Esophagus muscularis mucosa (tissue), 4 donors: ENCODE measurements at regions not wholly inside any gene's neighbourhood (a gene's known extent, or its start where the extent isn't known, plus 50 kb on each side); places are given as distances from the start of the nearest gene placed in this dataset.

Source experiments
- DNase-seq: peaks from one replicate; pipeline ENCODE4 v3.0.0-alpha.2; 2017; ENCODE audit errors: extremely low spot score
- H3K27ac ChIP-seq, 4 donors: fragments of 200-600 bp; sonication (generic); replicated peaks in 1 of 4; 1 replicate in 3 of 4; 2 replicates in 1 of 4; pipeline ENCODE4 v1.5.1; 2016 to 2019; ENCODE audit warnings: mild to moderate bottlenecking in 1 of 4
- H3K27me3 ChIP-seq, 4 donors: fragments of 200-600 bp; sonication (generic); one replicate each; pipeline versions ENCODE4 v1.5.1 to v1.6.0; 2016 to 2019
- H3K36me3 ChIP-seq, 4 donors: fragments of 200-600 bp; sonication (generic); one replicate each; pipeline ENCODE4 v1.5.1; 2016 to 2019
- H3K4me1 ChIP-seq, 4 donors: fragments of 200-600 bp; sonication (generic); one replicate each; pipeline ENCODE4 v1.5.1; 2016 to 2019
- H3K4me3 ChIP-seq, 4 donors: fragments of 200-600 bp; sonication (generic); 1 replicate in 2 of 4; 2 replicates in 2 of 4; pipeline ENCODE4 v1.5.1; 2016 to 2019; ENCODE audit warnings: mild to moderate bottlenecking in 4 of 4, moderate library complexity in 1 of 4
- H3K9me3 ChIP-seq, 4 donors: fragments of 200-600 bp; sonication (generic); 1 replicate in 3 of 4; 2 replicates in 1 of 4; pipeline ENCODE4 v1.5.1; 2016 to 2019
- CTCF ChIP-seq, 3 experiments: fragments of 200-600 bp in 2 of 3; fragments of 450-650 bp in 1 of 3; sonication (generic) in 2 of 3; IDR thresholded peaks; one replicate each; pipeline ENCODE4 v1.5.1; 2017 to 2019; ENCODE audit warnings: antibody characterized with exemption in 3 of 3, mild to moderate bottlenecking in 2 of 3, moderate library complexity in 1 of 3
- EP300 ChIP-seq: sonication (generic); formaldehyde crosslinking; IDR thresholded peaks from one replicate; pipeline ENCODE4 v1.6.1; 2017; ENCODE audit warnings: antibody characterized with exemption
- POLR2A ChIP-seq: fragments of 450-650 bp; IDR thresholded peaks from one replicate; pipeline ENCODE4 v1.6.1; 2017; ENCODE audit warnings: antibody characterized with exemption, moderate library complexity, mild to moderate bottlenecking, low read depth
- POLR2AphosphoS5 ChIP-seq, 2 donors: sonication (generic); formaldehyde crosslinking; IDR thresholded peaks; one replicate each; pipeline ENCODE4 v1.6.1; 2017; ENCODE audit warnings: antibody characterized with exemption in 2 of 2
- WGBS: methylation state at CpG from one replicate; pipeline ENCODE4 v1.1.5; 2018; 5-methylcytosine and 5-hydroxymethylcytosine counted together
- intact Hi-C: fragments of 100-400 bp; cut with DNase I; formaldehyde crosslinking; loops from one replicate; pipeline ENCODE4 v1.15.1; 2023

GRCh38 chr4:36677874-36678273, 396.5 kb downstream of the DTHD1 start:
- no peak for TF ChIP-seq POLR2AphosphoS5 (IDR thresholded peaks at IDR 0.05)
- TF ChIP-seq EP300 = no peak
- TF ChIP-seq CTCF (IDR thresholded peaks at IDR 0.05) = no peak
- no peak for TF ChIP-seq POLR2A
- Histone ChIP-seq H3K36me3 (no peaks in the 10 kb centered on the region), H3K9me3 (peaks cover 0 to 10% (median 1%) of the 10 kb centered on the region in 4 donors), H3K27ac (no peak overlapping the region), H3K27me3 (no peaks in the 10 kb centered on the region), H3K4me3 (no peak overlapping the region), H3K4me1 (no peaks in the 10 kb centered on the region)
- intact Hi-C loops = no loop called here
- 33% methylated on average over 1 of the region's 1 CpG for WGBS
- no peak for DNase-seq

- intact Hi-C loops = no loop called here
- Histone ChIP-seq H3K36me3 (no peaks in the 10 kb centered on the region), H3K9me3 (peaks cover 0 to 4% (median 0%) of the 10 kb centered on the region in 4 donors), H3K27me3 (no peaks in the 10 kb centered on the region), H3K4me3 (no peak overlapping the region), H3K27ac (no peak overlapping the region), H3K4me1 (no peaks in the 10 kb centered on the region)
- no peak for DNase-seq
- TF ChIP-seq CTCF (IDR thresholded peaks at IDR 0.05) (no peak), EP300 (no peak), POLR2AphosphoS5 (IDR thresholded peaks at IDR 0.05) (no peak), POLR2A (no peak)
- WGBS = 80% methylated on average over 1 of the region's 1 CpG
Observed at GRCh38 chr4:36687681-36688080, 406.3 kb downstream of the DTHD1 start.

- WGBS = 82% methylated on average over 4 of the region's 4 CpGs
Observed at GRCh38 chr4:36692586-36692985, 411.2 kb downstream of the DTHD1 start.

GRCh38 chr4:36702245-36702644, 420.8 kb downstream of the DTHD1 start:
- TF ChIP-seq EP300 (no peak), POLR2AphosphoS5 (IDR thresholded peaks at IDR 0.05) (no peak), POLR2A (no peak), CTCF (IDR thresholded peaks at IDR 0.05) (no peak)
- DNase-seq = no peak
- Histone ChIP-seq H3K36me3 (no peaks in the 10 kb centered on the region), H3K27ac (no peak overlapping the region), H3K4me1 (no peaks in the 10 kb centered on the region), H3K9me3 (peaks cover 0 to 6% (median 0%) of the 10 kb centered on the region in 4 donors), H3K27me3 (no peaks in the 10 kb centered on the region), H3K4me3 (no peak overlapping the region)
- intact Hi-C loops = no loop called here
- 83% methylated on average over 1 of the region's 1 CpG for WGBS

More at GRCh38 chr4:36692586-36692985, 411.2 kb downstream of the DTHD1 start:
- no peaks in the 10 kb centered on the region for H3K27me3 ChIP-seq
- no peak overlapping the region for H3K27ac ChIP-seq
- TF ChIP-seq POLR2AphosphoS5 (IDR thresholded peaks at IDR 0.05) (no peak), POLR2A (no peak), CTCF (IDR thresholded peaks at IDR 0.05) (no peak), EP300 (no peak)
- no peaks in the 10 kb centered on the region for H3K4me1 ChIP-seq
- H3K9me3 ChIP-seq = peaks cover 0 to 4% (median 0%) of the 10 kb centered on the region in 4 donors
- no peaks in the 10 kb centered on the region for H3K36me3 ChIP-seq
- intact Hi-C loops = no loop called here
- no peak overlapping the region for H3K4me3 ChIP-seq
- no peak for DNase-seq

- H3K4me1 ChIP-seq = no peaks in the 10 kb centered on the region
- no peak for DNase-seq
- H3K4me3 ChIP-seq = no peak overlapping the region
- peaks cover 0 to 6% (median 0%) of the 10 kb centered on the region in 4 donors for H3K9me3 ChIP-seq
- H3K27me3 ChIP-seq = no peaks in the 10 kb centered on the region
- intact Hi-C loops = no loop called here
- H3K36me3 ChIP-seq = no peaks in the 10 kb centered on the region
- TF ChIP-seq CTCF (IDR thresholded peaks at IDR 0.05) (no peak), POLR2A (no peak), EP300 (no peak)
- no peak overlapping the region for H3K27ac ChIP-seq
Observed at GRCh38 chr4:36704289-36704688, 422.9 kb downstream of the DTHD1 start.
